ENCODE measurements at regions not wholly inside any gene's neighbourhood (a gene's known extent, or its start where the extent isn't known, plus 50 kb on each side); places are given as distances from the start of the nearest gene placed in this dataset.
A peak's percentile ranks its signal among the peaks of the same experiment; 100 is the strongest.
"Not testable (repeated sequence)": the region's sequence is repeated elsewhere in the genome, so short reads cannot be mapped to it uniquely, and the experiment has no call there.

DNA sequence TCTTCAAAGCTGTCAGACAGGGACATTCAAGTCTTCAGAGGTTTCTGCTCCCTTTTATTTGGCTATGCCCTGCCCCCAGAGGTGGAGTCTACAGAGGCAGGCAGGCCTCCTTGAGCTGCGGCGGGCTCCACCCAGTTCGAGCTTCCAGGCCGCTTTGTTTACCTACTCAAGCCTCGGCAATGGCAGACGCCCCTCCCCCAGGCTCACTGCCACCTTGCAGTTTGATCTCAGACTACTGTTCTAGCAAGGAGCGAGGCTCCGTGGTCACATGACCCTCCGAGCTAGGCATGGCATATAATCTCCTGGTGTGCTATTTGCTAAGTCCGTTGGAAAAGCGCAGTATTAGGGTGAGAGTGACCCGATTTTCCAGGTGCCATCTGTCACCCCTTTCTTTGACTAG is 462.6 kb upstream of the HS3ST5 start:
- not testable (repeated sequence) for DNase-seq (ENCODE audit: low spot score)

GRCh38 chr6:114796576-114796975 is 453.8 kb upstream of the HS3ST5 start:
- no peak for DNase-seq (ENCODE audit: low spot score)

GRCh38 chr6:114793428-114793827 is 450.6 kb upstream of the HS3ST5 start:
- no peak for DNase-seq (ENCODE audit: low spot score)

DNA sequence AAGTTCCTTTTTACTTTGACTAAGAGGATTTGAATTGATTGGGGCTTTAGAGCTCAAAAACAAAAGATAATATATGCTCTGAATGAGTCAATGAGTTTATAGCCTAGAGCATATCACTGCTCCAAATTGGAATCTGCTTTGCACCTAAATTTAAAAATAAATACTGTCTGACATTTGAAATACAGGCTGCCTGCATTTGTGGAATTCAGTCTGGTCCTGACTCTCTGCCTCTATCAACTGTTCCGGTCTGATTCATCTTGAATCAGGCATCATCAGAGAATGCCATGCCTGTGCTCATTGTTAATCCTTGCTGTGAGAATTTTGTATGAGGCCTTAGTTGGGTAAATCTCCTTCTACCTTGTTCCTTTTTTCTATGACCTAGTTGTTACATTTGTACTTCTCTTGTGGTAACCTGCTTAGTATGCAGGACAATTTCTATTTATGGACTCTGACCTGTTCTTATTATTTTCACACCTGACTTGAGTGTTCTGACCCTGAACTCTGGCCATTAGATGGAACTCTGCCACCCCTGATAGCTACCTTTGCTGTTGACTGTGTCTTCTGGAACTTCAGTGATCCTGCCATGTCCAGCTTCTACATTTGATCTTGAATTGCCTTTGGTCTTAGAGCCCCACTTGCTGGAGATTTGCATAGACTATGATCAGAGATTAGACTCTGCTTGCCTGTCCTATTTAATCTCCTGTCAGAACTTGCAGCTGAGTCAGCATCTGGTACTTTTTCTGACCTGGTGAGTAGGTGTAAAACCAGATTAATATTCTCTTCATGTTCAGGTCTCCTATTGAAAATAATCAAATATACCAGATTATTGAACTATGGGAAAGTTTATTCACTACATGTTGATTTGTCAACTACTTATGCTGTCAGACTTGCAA is 442.7 kb upstream of the HS3ST5 start:
- DNase-seq (ENCODE audit: low spot score): no peak

GRCh38 chr6:114783783-114784182 is 441.0 kb upstream of the HS3ST5 start:
- no peak for DNase-seq (ENCODE audit: low spot score)

DNA sequence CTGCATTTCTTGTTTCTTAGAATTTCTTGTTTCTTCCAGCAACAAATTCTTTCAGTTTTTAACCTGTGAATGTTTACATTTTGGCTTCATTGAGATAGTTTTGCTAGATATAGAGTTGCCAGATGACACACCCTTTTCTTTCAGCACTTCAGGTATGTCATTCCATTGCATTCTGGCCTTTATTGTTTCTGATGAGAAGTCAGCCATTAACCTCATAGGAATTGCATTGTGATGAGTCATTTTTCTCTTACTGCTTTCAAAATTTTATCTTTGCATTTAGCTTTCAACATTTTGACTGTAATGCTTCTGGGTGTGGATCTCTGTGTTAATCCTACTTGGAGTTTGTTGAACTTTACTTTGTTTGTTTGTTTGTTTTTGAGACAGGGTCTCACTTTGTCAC is 440.3 kb upstream of the HS3ST5 start:
- no peak for DNase-seq (ENCODE audit: low spot score)

DNA sequence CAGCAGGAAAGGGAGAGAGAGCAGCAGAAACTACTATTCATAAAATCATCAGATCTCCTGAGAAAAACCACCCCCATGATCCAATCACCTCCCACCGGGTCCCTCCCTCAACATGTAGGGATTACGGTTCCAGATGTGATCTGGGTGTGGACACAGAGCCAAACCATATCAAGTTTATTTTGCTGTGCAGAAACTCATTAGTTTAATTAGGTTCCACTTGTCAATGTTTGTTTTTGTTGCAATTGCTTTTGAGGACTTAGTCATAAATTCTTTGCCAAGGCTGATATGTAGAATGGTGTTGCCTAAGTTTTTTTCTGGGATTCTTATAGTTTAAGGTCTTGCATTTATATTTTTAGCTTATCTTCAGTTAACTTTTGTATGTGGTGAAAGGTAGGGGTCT is 422.0 kb upstream of the HS3ST5 start:
- no peak for DNase-seq (ENCODE audit: low spot score)

DNA sequence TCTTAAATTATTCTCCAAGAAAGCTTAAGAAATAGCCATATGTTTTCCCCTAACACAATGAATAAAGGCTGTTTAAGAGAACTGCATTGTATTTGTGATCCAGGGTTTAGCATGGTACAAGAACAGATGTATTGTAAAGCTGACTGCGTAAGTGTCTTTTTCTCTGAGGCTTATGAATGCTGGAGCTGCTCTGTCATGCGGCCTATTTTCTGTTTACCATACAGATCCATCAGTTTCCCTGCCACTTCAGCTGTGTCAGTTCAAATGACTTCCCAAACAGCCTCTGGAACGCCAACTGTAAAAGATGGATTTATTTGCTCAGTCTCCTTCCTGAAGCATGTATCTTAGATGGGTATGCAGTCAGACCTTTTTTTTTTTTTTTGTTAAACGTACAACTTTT is 419.3 kb upstream of the HS3ST5 start:
- DNase-seq (ENCODE audit: low spot score): no peak

GRCh38 chr6:114747995-114748625 is 405.3 kb upstream of the HS3ST5 start:
- peak; percentile 49 for DNase-seq (ENCODE audit: low spot score)

- DNase-seq (ENCODE audit: low spot score): no peak
Measured at GRCh38 chr6:114740547-114740946, 397.7 kb upstream of the HS3ST5 start.

- DNase-seq (ENCODE audit: low spot score): no peak
Measured at GRCh38 chr6:114739656-114740055, 396.8 kb upstream of the HS3ST5 start.

DNA sequence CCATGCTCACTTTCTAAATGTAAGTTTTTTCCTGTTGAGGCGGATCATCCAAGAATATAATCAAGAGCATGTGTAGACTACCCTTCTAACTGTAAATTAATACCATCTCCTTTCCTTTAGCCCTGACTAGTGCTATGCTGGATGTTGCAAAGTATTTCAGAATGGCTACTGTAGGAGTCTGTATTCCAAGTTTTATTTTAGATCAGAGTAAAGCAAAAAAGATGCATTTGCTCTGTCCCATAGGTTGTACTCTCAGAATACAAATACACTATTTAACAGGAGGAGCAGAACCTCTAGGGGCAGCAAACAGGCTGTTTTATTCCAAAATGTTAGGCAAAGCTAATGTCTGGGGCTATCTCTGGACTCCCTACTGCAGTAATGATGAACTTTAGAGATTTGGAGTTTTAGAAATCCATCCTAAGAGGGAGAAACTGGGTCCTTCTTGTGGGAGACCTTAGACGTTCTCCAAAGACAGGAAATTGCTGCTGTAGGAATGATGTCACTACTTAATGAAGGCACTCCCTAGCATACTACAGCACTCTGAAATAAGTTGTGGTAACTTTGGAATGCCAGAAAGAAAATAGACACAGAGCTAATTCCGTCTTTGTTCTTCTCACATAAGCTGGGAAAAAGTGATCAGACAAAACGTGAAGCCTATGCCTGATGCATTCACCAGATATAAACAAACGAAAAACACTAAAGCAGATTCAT is 392.4 kb upstream of the HS3ST5 start:
- no peak for DNase-seq (ENCODE audit: low spot score)

DNA sequence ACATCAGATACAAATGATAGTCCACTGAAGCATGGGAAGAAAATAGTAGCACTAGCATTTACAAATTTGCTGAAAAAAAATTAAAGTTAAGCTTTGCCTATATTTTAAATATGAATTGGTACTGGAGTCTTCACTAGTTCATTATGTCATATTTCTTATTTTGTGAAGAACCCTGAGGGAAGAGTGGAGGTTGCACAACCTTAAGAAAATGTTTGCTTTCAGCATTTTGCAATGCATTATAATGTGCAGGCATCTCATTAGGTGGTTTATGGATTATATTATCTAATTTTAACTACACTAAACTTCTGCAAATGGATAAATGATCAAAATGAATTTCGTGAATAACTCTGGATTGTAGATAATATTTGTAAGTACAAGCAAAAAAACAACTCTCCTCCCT is 390.8 kb upstream of the HS3ST5 start:
- no peak for DNase-seq (ENCODE audit: low spot score)

GRCh38 chr6:114718716-114719270 is 376.0 kb upstream of the HS3ST5 start:
- no peak for DNase-seq (ENCODE audit: low spot score)

DNA sequence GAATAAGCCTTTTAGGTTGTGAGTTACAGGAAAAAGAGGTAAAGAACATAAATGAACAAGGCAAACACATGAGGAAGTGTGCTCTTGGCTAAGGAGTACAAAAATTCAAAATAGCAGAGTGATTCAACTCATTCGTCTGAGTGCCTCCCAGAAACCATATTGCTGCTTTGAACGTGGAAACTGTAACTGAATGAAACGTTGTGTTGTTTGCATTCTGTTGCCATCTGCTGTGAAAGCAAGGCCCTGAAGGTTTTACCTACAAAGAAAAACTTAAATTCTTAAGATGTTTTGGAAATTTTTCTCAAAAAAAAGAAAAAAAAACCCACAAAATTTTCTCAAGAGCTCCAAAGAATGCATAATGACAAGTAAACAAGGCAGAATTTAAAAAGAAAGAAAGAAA is 375.4 kb upstream of the HS3ST5 start:
- DNase-seq (ENCODE audit: low spot score): no peak

DNA sequence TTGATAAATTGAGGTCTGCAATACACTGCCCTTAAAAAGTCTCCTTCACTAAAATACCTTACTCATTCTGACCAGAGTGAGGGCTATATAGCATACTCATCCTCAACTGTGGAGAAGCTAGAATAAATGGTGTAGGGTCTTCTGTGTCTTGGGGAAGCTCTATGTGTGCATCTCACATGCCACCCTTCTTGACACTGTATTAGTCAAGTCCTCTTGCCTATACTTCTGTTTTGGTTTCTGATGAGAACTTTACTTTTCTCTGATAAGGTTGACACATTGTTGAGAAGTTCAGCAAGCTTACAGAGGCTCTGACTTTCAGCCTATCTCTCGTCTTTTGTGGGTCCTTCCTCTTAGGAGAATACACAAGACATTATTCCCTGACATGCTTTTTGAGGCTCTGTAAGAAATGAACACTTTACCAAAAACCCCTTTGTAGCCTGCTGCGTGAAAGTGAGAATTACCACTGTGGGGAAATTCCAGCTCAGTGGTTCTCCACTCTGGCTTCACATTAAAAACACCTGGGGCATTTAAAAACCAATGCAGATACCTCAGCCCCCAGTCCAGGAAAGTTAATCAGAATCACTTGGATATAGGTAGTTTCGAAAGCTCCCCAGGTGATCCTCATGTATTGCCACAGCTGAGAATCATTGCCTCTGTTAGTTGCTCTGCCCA is 372.1 kb upstream of the HS3ST5 start:
- no peak for DNase-seq (ENCODE audit: low spot score)

DNA sequence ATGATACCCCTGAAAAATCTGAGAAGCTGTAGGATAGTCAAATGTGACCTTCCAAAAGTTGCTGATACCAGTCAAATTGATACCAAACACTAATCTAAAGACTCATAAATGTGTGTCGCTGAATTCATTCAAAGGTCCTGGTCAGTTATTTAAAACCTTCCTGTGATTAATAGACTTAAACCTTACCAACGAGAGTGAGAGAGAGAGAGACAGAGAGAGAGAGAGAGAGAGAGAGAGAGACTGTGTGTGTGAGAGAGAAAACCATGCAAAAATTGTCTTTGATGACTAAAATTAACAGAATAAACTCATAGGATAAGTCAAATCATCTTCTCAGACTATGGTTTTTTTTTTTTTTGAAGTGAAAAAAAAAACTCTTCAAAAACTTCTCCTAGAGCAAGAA is 370.9 kb upstream of the HS3ST5 start:
- DNase-seq (ENCODE audit: low spot score): no peak

- DNase-seq (ENCODE audit: low spot score): no peak
Measured at GRCh38 chr6:114712129-114712662, 369.4 kb upstream of the HS3ST5 start.

- no peak for DNase-seq (ENCODE audit: low spot score)
Measured at GRCh38 chr6:114707081-114707620, 364.3 kb upstream of the HS3ST5 start.

DNA sequence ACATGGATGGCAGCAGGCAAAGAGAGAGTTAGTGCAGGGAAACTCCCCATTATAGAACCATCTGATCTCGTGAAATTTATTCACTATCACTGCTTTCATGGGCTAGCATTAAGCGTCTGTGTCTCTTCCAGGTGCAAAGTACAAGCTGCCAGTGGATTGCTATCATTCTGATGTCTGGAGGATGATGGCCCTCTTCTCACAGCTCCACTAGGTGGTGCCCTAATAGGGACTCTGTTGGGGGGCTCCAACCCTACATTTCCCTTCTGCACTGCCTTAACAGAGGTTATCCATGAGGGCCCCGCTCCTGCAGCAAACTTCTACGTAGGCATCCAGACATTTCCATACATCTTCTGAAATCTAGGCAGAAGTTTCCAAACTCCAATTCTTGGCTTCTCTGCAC is 347.8 kb upstream of the HS3ST5 start:
- no peak for DNase-seq (ENCODE audit: low spot score)

GRCh38 chr6:114659513-114659912 is 316.7 kb upstream of the HS3ST5 start:
- no peak for DNase-seq (ENCODE audit: low spot score)
